Medulla oblongata (tissue), 1 donor: ENCODE measurements at regions not wholly inside any gene's neighbourhood (a gene's known extent, or its start where the extent isn't known, plus 50 kb on each side); places are given as distances from the start of the nearest gene placed in this dataset.

Source experiments
- DNase-seq: peaks from one replicate; pipeline ENCODE4 v3.0.0-alpha.2; 2015; ENCODE audit errors: extremely low spot score

- DNase-seq = no peak
Observed at GRCh38 chr11:134687548-134687947, 275.5 kb upstream of the B3GAT1 start.

DNA sequence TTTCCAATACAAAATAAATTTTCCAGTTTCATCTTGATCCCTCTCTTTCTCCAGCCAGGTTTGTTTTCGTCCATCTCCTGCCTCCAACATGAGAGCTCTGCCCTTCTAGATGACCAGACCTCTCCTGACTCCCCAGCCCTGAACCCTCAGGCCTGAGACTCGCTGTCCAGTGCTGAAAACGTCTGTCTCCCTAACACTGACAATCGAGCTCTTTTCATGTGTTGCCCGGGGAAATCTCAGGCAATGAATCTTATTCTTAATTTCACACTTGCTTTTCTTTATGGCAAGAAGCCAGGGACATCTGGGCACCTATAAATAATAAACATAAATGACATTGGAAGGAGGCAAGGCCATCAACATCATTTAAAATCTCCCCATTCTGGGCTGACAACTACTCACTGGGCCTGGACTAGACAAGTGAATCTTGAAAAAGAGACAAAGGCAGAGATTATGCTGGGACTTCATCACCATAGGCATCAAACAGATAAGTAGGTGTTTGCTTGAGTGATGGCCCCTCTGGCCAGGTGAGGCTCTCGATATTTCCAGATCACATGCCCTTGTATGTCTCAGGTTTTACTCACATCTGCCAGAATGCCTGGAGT is 274.5 kb upstream of the B3GAT1 start:
- peak; percentile 7 for DNase-seq

GRCh38 chr11:134685793-134686380 is 273.8 kb upstream of the B3GAT1 start:
- peak; percentile 51 for DNase-seq

DNA sequence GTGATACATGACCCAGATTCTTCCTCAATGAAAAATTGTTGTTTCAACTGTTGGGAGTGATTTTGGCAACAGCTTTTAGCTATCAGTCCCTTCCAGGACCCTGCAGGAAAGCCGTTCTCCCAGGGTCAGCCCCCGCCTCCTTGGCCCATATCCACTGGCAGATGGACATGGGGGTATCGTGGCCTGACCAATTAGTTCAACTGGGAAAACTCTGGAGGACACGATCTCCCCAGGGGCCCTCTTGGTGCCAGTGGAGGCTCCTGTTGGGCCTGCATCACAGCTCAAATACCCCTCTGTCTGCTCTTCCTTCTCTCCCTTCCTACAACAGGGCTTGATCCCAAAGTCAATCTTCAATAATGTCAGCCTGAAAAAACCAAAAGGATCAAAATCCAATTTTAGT is 272.5 kb upstream of the B3GAT1 start:
- DNase-seq = no peak

DNA sequence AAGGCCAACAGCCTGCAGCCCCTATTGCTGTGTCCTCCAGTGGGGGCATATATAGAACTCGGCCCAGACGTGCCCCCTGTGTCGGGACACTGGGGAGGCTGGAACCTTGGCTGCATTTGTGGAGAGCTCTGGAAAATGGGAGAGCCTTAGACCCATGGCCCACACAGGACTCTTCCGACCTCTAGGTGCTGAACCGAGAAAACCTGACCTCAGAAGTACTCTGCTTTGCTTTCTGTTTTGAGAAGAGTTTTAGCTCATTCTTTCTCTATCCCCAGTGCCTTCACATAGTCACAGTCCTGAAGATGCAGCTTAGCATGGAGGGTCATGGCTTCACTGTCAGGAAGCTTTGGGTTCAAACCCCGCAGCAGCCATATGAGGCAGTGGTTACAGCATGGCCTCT is 271.8 kb upstream of the B3GAT1 start:
- DNase-seq = no peak

DNA sequence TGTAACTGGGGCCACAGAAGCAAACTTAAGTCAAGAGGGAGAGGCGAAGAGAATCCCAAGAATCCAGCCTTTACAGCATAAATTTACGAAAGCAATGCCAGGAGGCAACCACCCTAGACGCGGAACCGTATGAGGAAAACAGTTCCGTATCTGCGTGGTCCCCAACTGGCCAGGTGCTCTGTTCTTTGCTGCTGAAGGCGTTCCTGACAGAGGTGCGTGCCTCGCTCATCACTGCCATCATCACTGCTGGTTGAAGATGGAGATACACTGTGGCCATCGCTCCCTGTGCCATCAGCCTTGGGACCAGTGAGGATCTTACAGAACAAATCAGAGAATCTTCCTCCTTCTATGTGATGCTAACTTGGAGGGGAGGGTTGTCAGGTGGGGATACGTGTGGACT is 270.5 kb upstream of the B3GAT1 start:
- no peak for DNase-seq

DNA sequence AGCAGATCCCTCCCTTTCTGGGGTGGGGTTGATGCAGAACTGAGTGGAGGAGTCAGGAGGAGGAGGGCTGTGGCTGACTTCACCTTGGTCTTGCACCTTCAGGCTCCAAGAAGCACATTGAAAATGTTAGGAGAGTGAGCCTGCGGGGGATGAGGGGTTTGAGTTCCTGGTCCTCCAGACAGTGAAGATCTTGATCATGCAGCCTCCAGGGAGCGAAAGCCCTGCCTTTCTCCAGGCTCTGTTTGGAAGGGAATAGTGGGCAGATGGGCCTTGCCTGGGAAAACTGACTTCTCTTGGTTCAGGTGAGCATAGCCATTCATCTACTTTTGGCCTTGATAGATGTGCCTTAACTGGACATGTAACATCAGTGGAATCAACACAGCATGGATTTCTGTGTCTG is 267.6 kb upstream of the B3GAT1 start:
- no peak for DNase-seq

DNA sequence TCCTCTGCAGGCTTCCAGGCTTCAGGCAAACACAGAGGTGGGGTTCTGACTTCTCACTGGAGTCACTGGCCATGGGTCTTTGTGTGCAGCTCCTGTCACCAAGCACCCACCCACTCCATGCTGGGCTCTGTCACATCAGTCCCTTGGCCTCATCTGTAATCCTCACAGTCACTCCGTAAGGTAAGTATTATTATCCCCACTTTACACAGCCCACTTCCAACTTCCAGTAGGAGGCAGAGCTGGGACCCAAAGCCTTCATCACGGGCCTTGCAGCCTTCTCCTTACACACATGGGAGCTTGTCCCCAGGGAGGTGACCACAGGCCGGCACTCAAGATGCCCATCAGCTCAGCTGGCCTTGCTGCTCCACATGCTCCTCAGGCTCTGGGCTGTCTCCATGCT is 266.7 kb upstream of the B3GAT1 start:
- no peak for DNase-seq

- DNase-seq = no peak
Observed at GRCh38 chr11:134677891-134678551, 266.0 kb upstream of the B3GAT1 start.

DNA sequence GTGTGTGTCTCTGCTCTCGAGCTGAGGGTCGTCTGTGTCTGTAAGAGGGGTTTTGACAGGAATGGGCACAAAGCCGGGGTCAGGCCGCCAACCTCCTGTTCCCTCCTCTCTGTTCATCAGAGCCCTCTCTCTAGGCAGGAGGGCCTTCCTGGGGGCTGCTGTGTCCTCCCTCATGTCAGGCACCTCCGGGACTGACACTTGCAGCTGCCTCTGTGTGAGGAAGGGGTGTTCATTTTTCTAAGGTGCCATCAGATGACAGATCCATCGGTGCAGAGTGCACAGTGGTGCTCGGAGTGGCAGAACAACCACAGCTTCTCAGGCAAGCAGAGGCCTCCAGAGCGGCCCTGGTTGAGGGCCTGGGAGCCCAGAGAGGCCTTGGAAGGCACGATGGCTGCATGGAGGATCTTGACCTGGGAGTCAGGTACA is 265.4 kb upstream of the B3GAT1 start:
- DNase-seq = no peak

DNA sequence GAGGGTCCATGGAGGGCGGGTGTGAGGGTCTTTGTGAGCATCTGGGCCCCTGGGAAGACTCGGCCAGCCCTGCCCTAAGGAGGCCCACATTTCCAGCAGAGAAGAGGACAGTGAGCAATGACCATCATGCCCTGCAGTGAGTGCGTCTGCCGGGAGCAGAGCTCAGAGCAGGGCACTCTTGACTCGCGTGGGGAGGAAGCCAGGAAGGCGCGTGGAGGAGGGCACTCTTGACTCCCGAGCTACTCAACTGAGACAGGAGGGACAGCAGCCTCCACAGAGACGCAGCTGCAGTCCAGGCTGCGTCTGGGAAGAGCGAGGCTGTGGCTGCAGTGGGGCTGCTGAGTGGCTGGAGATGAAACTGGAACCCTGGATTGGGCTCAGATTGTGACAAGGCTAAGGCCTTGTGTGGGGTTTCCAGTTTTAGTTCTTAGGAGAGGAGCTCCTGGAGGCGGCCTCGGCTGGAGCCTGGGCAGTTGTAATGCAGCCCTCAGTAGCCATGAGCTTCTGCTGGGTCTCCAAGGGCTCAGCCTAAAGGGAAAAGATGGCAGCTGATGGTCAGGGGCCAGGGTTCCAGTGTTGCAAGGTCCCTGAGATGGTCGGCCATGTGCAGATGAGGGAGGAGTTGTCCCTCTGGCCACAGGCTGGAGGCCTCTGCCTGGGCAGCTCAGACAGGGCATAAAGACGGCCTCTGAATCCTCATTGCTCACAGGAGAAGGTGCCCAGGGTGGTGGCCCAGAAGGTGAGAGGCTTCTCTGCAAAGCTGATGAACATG is 264.7 kb upstream of the B3GAT1 start:
- no peak for DNase-seq

- DNase-seq = no peak
Observed at GRCh38 chr11:134675983-134676382, 263.9 kb upstream of the B3GAT1 start.

DNA sequence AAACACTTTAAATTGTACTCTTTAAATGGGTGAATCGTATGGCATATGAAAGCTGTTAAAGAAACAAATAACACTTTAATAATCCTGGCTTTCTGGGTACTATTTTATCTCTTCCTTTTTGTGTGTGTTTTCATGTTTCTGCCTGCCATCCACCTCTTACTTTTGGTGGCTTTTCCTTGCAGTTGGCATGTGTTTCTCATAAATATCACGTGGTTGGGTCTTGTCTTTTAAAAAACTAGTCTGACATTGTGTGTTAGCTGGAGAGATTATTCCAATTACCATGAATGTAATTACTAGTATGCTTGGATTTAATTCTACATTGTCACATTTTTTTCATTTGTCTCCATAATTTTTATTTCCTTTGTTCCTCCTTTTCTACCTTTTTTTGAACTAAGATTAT is 262.9 kb upstream of the B3GAT1 start:
- DNase-seq = no peak

DNA sequence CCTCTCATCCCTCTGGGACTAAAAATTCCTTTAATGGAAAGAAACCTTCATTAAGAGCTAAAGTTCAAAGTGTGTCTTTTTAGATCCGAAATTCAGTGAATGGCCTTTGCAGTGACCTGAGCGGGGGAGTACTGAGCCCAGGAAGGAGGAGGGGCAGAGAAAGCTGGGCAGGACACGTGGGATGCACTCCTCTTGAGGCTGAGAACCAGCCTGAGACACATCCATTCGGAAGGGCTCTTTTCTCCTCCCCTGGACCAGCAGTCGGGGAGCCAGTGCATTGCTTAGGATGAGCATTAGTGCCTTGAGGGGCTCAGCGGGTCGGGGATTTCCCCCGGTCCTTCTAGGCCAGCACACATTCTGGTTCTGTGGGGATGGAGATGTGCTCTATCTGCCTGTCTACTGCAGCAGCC is 258.9 kb upstream of the B3GAT1 start:
- DNase-seq = no peak

DNA sequence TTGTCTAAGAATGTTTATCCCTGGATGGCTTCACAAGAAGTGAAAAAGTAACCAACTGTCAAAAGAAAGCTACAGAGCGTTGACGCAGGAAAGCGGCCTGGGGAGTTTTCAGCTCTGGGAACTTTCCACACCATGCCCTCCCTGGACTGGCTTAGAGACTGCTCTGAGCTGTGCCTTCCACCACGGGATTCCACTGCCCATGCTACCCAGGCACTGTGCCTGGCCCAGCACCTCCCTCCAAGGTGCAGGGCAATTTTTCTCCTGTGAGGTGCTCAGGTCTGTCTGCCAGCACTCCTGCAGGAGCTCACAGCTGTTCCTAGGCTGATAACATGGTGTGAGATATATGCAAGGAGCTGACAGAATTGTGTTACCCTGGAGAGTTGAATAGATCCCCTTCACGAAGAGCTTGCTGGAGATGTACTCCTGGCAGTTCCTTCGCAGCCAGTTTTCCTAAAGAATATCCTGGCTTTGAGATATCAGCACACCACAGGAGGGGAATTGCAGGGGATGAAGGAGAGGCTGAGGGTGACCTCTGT is 258.3 kb upstream of the B3GAT1 start:
- no peak for DNase-seq

DNA sequence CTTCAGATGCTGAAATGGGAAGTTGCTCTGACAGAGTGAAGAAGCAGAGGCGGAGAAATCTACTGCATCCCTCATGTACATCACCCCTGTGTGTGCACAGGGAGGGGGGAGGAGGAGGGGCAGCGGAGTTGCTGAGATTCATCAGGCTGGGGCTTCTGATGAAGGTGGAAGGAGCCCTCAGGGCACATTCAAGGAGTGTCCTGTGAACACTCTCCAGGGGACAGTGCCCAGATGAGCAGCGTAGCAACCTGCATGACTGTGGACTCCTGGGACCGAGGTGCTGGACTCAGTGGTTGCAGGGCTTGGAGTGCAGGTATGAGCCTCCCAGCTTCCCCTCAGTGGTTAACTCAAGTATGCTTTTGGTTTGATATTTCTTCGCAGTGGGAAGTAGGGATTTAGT is 257.8 kb upstream of the B3GAT1 start:
- no peak for DNase-seq

DNA sequence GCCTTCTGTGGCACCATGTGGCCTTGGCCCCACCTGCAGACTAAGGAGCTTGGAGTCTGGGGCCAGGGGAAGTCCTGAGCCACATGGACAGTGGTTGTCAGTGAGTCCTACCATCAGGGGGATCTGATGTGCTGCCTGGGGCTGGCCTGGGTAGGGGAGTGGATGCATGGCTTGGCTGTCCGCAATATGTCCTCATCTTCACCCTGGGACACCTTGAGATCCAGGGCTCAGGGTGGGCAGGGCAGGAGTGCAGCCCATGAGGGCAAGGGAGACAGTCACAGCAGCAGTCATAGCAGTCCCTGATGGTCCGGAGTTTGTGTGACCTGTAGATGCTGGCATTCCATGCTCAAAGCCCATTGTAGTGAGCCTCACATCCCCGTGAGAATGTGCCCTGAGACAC is 256.8 kb upstream of the B3GAT1 start:
- DNase-seq = no peak

GRCh38 chr11:134668076-134668475 is 256.0 kb upstream of the B3GAT1 start:
- DNase-seq = no peak

- no peak for DNase-seq
Observed at GRCh38 chr11:134667505-134667904, 255.5 kb upstream of the B3GAT1 start.

GRCh38 chr11:134667175-134667500 is 255.1 kb upstream of the B3GAT1 start:
- DNase-seq = no peak

GRCh38 chr11:134666273-134667174 is 254.5 kb upstream of the B3GAT1 start:
- no peak for DNase-seq
